Right atrium auricular region (tissue), 2 donors: ENCODE measurements at regions not wholly inside any gene's neighbourhood (a gene's known extent, or its start where the extent isn't known, plus 50 kb on each side); places are given as distances from the start of the nearest gene placed in this dataset.
"Not testable (repeated sequence)": the region's sequence is repeated elsewhere in the genome, so short reads cannot be mapped to it uniquely, and the experiment has no call there.

Source experiments
- DNase-seq: peaks from one replicate; pipeline ENCODE4 v3.0.0-alpha.2; 2019; ENCODE audit warnings: low spot score
- H3K27ac ChIP-seq, 2 donors: fragments of 200-600 bp; sonication (generic); 1 replicate in 1 of 2; 2 replicates in 1 of 2; pipeline ENCODE4 v1.5.1; 2016 to 2019
- H3K27me3 ChIP-seq, 2 donors: fragments of 200-600 bp; sonication (generic); one replicate each; pipeline versions ENCODE4 v1.5.1 to v1.6.0; 2017 to 2019
- H3K36me3 ChIP-seq: fragments of 200-600 bp; sonication (generic); one replicate; pipeline ENCODE4 v1.5.1; 2016
- H3K4me1 ChIP-seq, 2 donors: fragments of 200-600 bp; sonication (generic); one replicate each; pipeline versions ENCODE4 v1.5.1 to v1.6.0; 2017 to 2019
- H3K4me3 ChIP-seq, 2 donors: fragments of 200-600 bp; sonication (generic); 1 replicate in 1 of 2; 2 replicates in 1 of 2; pipeline ENCODE4 v1.5.1; 2017 to 2019; ENCODE audit warnings: mild to moderate bottlenecking in 1 of 2, moderate library complexity in 1 of 2
- H3K9me3 ChIP-seq, 2 donors: fragments of 200-600 bp; sonication (generic); one replicate each; pipeline ENCODE4 v1.5.1; 2019
- CTCF ChIP-seq, 2 donors: fragments of 200-600 bp; sonication (generic); IDR thresholded peaks; one replicate each; pipeline ENCODE4 v1.5.1; 2019; ENCODE audit warnings: antibody characterized with exemption in 2 of 2

GRCh38 chr20:47907031-47907675 is 121.9 kb upstream of the SULF2 start:
- no peaks in the 10 kb centered on the region for H3K36me3 ChIP-seq
- no peak for DNase-seq
- H3K27me3 ChIP-seq, result no peaks in the 10 kb centered on the region
- no peak for TF ChIP-seq CTCF (IDR thresholded peaks at IDR 0.05)
- no peaks in the 10 kb centered on the region for H3K9me3 ChIP-seq
- H3K27ac ChIP-seq, result no peak overlapping the region
- H3K4me1 ChIP-seq, result no peaks in the 10 kb centered on the region
- no peak overlapping the region for H3K4me3 ChIP-seq

- DNase-seq, result no peak
- H3K9me3 ChIP-seq, result no peaks in the 10 kb centered on the region
- no peaks in the 10 kb centered on the region for H3K4me1 ChIP-seq
- no peak overlapping the region for H3K27ac ChIP-seq
- H3K4me3 ChIP-seq, result no peak overlapping the region
- TF ChIP-seq CTCF (IDR thresholded peaks at IDR 0.05), result no peak
- H3K27me3 ChIP-seq, result no peaks in the 10 kb centered on the region
- H3K36me3 ChIP-seq, result no peaks in the 10 kb centered on the region
Observed at GRCh38 chr20:47906348-47906660, 121.0 kb upstream of the SULF2 start.

- H3K4me1 ChIP-seq, result no peaks in the 10 kb centered on the region
- no peaks in the 10 kb centered on the region for H3K36me3 ChIP-seq
- H3K4me3 ChIP-seq, result no peak overlapping the region
- no peak overlapping the region for H3K27ac ChIP-seq
- no peak for DNase-seq
- TF ChIP-seq CTCF (IDR thresholded peaks at IDR 0.05), result no peak
- no peaks in the 10 kb centered on the region for H3K9me3 ChIP-seq
- H3K27me3 ChIP-seq, result no peaks in the 10 kb centered on the region
Observed at GRCh38 chr20:47905628-47906347, 120.5 kb upstream of the SULF2 start.

- H3K27me3 ChIP-seq, H3K27ac ChIP-seq, H3K36me3 ChIP-seq, H3K9me3 ChIP-seq, H3K4me3 ChIP-seq, DNase-seq, H3K4me1 ChIP-seq: not testable (repeated sequence)
Observed at GRCh38 chr20:47903009-47903408, 117.7 kb upstream of the SULF2 start.

GRCh38 chr20:47899313-47899712 is 114.0 kb upstream of the SULF2 start:
- H3K4me3 ChIP-seq, H3K27me3 ChIP-seq, H3K36me3 ChIP-seq, H3K9me3 ChIP-seq, DNase-seq, H3K4me1 ChIP-seq, H3K27ac ChIP-seq: not testable (repeated sequence)

GRCh38 chr20:47897461-47897860 is 112.2 kb upstream of the SULF2 start:
- no peaks in the 10 kb centered on the region for H3K27me3 ChIP-seq
- no peak overlapping the region for H3K27ac ChIP-seq
- no peak for DNase-seq
- no peak overlapping the region for H3K4me3 ChIP-seq
- no peaks in the 10 kb centered on the region for H3K36me3 ChIP-seq
- H3K4me1 ChIP-seq, result no peaks in the 10 kb centered on the region
- no peaks in the 10 kb centered on the region for H3K9me3 ChIP-seq
- TF ChIP-seq CTCF (IDR thresholded peaks at IDR 0.05), result no peak

- not testable (repeated sequence) for H3K9me3 ChIP-seq, DNase-seq, H3K4me3 ChIP-seq, H3K27ac ChIP-seq, H3K4me1 ChIP-seq, H3K36me3 ChIP-seq, H3K27me3 ChIP-seq
Observed at GRCh38 chr20:47892681-47893080, 107.4 kb upstream of the SULF2 start.

- not testable (repeated sequence) for H3K27ac ChIP-seq, DNase-seq, H3K4me3 ChIP-seq, H3K9me3 ChIP-seq, H3K27me3 ChIP-seq, H3K36me3 ChIP-seq, H3K4me1 ChIP-seq
Observed at GRCh38 chr20:47890708-47891107, 105.4 kb upstream of the SULF2 start.

GRCh38 chr20:47889751-47890150 is 104.5 kb upstream of the SULF2 start:
- H3K27ac ChIP-seq, H3K9me3 ChIP-seq, H3K4me3 ChIP-seq, H3K36me3 ChIP-seq, H3K27me3 ChIP-seq, DNase-seq, H3K4me1 ChIP-seq: not testable (repeated sequence)
